ENCODE measurements at regions not wholly inside any gene's neighbourhood (a gene's known extent, or its start where the extent isn't known, plus 50 kb on each side); places are given as distances from the start of the nearest gene placed in this dataset.

- DNase-seq: no peak
Observed at GRCh38 chr22:47259990-47260389, 497.5 kb downstream of the TBC1D22A start.

DNA sequence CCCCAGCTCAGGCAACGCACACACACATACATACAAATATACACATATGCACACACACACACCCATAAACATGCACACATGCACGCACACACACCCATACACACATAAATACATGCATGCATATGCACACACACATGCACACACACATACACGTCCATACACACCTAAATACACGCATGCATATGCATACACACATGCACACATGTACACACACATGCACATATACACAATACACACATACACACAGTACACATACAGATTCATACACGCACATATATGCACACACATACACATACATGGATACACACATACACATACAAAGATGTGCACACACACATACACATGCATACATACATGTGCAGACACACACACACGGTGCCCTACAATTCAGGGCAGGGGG lies 496.6 kb downstream of the TBC1D22A start:
- no peak for DNase-seq

DNA sequence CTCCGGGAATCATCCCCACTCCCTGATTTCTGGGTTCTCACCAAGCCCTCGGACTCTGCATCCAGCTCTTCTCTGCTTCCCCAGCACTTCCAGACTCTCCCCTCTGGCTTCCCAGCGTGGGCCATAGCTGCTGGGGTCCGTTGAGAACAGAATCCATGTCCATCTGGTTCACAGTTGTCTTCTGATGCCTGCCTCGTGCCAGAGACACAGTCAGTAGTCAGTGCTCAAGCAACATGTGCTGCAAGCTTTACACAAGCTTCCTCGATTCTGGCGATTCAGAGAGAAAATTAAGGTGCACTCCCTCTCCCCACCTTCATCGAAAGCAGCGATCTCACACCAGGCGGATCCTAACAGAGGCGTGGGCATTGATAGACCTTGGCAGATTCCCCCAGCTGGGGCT lies 495.5 kb downstream of the TBC1D22A start:
- no peak for DNase-seq

DNA sequence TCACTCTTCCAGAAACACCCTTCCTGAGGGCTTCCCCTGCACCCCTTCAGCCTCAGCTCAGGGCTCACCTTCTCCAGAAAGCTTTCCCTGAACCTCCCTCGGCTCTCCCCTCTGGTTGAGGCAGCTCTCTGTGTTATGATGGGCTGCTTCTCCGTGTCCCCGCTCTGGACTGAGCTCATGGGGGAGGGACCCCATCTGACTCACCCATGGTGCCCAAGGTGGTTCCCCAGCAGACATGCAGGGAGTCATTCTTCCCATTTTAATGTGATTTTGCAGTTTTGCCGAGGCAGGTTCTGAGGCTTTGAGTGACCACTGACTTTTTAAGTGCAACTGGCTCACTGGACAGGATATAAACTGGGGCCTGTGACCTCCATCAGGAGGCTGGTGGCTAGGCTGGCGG lies 495.1 kb downstream of the TBC1D22A start:
- DNase-seq: no peak

DNA sequence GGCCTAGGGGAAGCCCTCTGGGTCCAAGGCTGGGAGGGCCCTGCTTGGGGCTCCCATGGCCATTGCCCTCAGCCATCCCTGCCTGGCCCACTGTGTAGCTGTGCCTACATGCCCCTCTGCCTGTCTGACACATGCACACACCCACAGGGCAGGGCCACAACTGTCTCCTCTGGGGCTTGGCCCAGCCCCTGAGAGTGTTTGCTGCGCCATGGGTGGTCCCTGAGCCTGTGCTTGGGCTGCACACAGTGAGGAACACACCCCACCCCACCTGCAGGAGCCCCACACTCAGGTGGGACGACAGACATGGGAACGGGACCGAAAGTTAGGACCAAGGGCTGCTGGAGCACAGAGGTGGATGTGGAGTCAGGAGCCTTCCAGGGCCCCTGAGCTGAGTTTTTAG lies 489.5 kb downstream of the TBC1D22A start:
- no peak for DNase-seq

DNA sequence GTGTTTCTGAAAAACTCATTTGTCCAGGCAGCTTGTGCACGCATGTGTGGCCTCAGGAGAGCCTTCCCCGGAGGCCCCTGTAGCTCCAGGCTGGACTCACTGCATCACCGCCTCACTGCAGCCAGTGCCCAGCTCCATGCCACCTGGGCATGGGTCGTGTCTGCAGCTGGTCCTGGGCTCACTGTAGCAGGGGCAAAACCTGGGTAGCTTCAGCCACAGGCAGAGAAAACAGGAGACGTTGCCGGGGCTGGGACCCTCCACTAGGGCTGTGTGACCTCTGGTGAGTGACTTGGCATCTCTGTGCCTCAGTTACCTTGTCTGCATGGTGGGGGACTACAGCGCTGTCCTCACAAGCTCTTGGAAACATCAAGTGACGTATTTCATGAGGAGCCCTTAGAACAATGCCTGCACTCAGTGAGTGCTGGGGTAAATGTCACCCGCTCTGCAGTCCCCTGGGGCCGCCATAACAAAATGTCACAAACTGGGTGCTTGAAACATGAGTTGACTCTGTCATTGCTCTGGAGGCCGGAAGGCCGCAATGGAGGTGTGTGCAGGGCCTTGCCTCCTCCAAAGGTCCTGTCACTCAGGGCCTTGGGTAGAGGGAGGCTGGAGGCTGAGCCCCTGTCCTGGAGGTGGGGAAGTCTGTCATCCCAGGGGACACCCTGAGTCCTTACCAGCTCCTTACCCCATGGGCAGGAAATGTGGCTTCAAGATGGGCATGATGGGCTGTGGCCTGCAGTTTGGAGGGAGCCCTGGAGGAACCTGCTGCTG lies 488.7 kb downstream of the TBC1D22A start:
- DNase-seq: no peak

- no peak for DNase-seq
Observed at GRCh38 chr22:47249370-47249928, 487.0 kb downstream of the TBC1D22A start.

DNA sequence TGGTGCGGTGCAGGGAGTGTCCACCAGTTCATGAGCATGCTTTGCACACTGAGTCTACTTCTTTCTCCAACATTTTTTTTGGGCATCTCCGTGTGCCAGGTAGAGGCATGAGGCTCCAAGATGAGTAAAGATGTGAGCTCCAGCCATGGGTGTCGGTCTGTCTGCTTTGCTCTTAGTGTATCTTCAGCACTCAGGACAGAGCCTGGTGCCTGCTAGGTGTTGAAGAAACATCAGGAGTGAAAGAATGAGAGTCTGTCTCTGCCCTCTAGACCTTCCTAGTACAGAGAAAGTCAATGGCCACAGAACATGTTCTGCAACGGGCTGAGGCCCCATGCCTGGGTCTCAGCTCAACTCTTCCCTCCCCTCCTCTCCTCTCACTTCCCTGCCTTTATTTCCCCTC lies 486.5 kb downstream of the TBC1D22A start:
- no peak for DNase-seq

DNA sequence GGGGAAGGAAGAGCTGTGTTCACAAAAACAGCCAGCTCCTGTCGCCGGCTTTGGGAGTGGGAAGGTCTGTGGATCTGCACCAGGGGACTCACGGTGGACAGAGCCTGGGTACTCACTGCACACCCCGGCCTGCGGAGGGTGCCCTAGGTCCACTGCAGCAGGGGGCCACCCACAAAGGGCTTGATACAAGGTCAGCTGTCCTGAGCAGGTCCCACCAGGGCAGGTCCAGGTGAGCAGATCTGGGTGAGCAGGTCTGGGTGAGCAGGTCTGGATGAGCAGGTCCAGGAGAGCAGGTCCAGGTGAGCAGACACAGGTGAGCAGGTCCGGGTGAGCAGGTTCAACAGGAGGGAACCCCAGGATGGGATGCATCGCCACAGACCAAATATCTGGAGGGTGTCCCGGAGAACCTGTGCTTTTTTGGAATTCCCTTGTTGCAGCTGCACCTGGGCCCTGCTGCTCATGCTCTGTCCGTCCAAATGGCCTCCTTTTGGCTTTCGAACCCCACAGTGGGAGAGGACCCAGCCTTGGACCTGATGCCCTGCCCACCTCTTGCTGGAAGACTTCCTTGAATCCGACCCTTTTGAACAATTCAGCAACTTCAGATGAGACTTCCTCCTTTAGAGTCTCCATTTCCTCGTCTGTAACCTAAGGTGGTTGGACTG lies 485.3 kb downstream of the TBC1D22A start:
- no peak for DNase-seq

- no peak for DNase-seq
Observed at GRCh38 chr22:47245786-47246185, 483.3 kb downstream of the TBC1D22A start.

DNA sequence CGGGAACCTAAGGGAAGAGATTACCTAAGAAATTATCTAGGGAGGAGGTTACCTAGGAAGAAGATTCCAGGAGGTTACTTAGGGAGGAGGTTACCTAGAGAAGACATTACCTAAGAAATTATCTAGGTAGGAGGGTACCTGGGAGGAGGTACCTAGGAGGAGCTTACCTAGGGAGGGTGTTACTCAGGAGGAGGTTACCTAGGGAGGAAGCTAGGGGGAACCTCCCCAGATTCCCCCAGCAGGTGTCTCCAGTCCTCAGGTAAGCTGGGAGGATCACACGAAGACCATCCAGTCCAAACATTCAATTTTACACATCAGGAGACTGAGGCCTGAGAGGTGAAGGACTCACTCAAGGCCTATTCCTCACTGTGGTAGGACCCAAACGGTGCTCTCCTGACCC lies 482.8 kb downstream of the TBC1D22A start:
- no peak for DNase-seq

DNA sequence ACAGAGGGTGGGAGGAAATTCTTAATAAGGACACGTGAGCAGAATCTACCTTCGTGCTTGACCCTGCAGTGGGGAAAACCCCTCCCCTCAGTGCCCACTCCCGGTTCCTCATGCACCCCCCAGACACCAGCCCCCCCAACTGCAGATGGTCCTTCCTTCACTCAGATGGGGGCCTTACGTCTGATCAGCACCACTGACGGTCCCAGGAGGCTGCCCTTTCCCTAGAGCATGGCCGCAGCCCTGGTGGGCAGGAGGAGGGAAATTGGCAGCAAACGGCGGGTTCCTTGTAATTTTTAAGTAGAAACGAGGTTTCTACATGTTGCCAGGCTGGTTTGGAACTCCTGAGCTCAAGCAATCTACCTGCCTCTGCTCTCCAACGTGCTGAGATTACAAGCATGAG lies 477.7 kb downstream of the TBC1D22A start:
- DNase-seq: no peak

- no peak for DNase-seq
Observed at GRCh38 chr22:47239474-47239860, 477.0 kb downstream of the TBC1D22A start.

GRCh38 chr22:47238690-47239473 lies 476.4 kb downstream of the TBC1D22A start:
- DNase-seq: no peak

GRCh38 chr22:47237890-47238480 lies 475.5 kb downstream of the TBC1D22A start:
- DNase-seq: no peak

- DNase-seq: no peak
Observed at GRCh38 chr22:47236718-47237117, 474.3 kb downstream of the TBC1D22A start.

- DNase-seq: no peak
Observed at GRCh38 chr22:47236161-47236560, 473.7 kb downstream of the TBC1D22A start.

DNA sequence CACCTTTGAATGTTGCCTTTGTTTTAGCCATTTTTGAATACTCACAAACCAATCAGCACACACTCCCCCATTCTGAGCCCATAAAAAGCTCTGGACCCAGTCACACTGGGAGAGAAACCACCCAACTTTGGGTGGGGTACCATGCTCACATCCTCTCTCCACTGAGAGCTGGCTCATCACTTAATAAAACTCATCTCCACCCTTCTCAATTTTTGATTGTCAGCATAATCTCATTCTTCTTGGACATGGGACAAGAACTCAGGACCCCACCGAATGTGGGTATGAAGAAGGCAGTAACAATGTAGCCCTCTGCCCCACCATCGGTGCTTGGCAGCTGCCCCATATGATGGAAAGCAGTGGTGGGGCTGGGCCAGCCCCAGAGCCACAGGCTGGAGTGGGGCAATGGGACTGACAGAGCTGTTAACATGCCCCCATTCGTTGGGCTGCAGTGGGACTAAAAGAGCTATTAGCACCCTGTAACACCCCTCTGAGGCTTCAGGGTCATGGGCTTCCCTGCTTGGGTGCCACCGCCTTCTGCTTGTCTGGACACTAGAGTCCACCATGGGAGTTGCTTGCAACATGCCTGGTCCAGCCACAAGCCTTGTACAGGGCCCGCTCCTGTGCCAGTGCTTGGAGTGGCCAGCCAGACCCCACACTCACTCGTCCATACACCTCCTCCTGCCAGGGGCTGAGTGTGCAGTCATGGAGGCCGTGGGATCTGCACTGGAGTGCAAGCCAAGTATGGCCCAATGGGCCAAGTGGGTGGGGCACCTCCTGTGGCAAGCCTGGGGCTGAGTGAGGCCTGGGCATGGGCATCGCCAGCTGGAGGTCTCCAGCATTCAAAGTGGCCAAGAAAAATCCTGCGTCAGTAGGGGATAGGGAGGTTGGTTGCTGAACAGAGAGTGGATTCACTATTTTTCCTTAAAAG lies 471.1 kb downstream of the TBC1D22A start:
- DNase-seq: no peak

DNA sequence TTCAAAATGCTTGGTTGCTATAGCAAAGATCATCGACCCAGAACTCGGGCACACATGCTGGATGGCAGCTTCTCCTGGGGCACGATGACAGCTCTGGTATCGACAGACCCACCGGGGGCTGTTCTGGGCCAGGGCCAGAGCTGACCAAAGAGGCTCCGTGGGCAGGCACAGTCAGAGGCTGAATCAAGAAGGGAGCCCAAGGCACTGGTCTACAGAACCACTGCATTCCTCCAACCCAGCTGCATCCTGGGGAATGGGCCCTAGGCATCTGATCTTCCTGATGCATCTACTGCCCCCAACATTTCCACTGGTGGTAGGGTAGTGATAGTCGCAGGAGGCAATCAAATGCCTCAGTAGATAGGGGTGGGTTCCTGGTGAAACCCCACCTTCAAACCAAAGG lies 470.3 kb downstream of the TBC1D22A start:
- DNase-seq: no peak

DNA sequence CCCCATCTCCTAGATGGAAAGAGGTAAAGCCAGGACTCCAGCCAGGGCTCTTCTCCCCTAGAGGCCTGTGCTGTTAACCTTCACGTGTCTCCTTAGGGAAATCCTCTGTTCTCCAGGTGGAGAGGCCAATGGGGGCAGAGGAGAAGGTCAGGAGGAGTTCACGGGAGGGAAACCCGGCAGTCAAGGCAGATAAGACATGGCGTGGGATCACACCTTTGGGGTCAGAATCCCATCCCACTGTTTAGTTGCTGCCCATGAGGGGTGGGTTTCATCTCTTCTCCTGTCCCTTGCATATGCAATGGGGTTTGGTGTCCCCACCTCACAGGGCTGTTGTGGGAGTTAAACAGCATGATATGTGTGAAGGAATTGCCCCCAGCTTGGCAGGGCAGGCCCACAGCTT lies 469.7 kb downstream of the TBC1D22A start:
- no peak for DNase-seq

DNA sequence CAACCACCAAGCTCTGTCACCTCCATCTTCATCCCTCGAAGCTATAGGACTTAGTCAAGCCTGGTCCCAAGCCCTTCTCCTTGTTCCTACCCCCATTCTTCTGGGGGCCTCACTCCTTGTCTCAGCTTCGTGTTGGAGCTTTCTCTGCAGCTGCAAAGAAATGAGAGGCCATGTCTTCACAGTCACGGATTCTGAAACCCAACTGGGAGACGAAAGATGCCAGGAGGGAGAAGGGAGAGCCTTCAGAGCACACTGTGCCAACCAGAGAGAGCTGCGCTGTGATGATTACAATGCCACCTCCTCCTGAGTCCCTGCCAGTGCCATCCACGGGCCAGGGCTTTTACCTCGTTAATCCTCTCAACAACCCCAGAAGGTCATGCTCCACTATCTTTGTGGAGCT lies 469.3 kb downstream of the TBC1D22A start:
- no peak for DNase-seq

GRCh38 chr22:47230741-47231140 lies 468.3 kb downstream of the TBC1D22A start:
- no peak for DNase-seq

Measured in activated CD4-positive, alpha-beta T cell treated with anti-CD3 and anti-CD28 coated beads for 1 hour (primary cell).